GM23338 (cell line): ENCODE measurements at regions not wholly inside any gene's neighbourhood (a gene's known extent, or its start where the extent isn't known, plus 50 kb on each side); places are given as distances from the start of the nearest gene placed in this dataset.

Experiments
- CREB1 ChIP-seq: fragments of 250-450 bp; sonication (Bioruptor Pico); IDR thresholded peaks from 2 replicates; pipeline ENCODE4 v1.5.0; 2020; ENCODE audit warnings: low read depth, mild to moderate bottlenecking, moderate library complexity
- EZH2 ChIP-seq: fragments of 200-600 bp; sonication (generic); IDR thresholded peaks from one replicate; pipeline ENCODE4 v1.8.0; 2017; ENCODE audit warnings: antibody characterized with exemption, mild to moderate bottlenecking, low read depth; ENCODE audit not compliant: unreplicated experiment
- EZH2phosphoT487 ChIP-seq: fragments of 200-600 bp; sonication (generic); IDR thresholded peaks from one replicate; pipeline ENCODE4 v1.8.1; 2018; ENCODE audit warnings: antibody characterized with exemption; ENCODE audit not compliant: unreplicated experiment
- POLR2AphosphoS5 ChIP-seq: IDR thresholded peaks from 2 replicates; pipeline ENCODE4 v1.6.1; 2016; ENCODE audit warnings: antibody characterized with exemption, low read depth
- REST ChIP-seq: IDR thresholded peaks from one replicate; pipeline ENCODE4 v1.6.1; 2018; ENCODE audit warnings: antibody characterized with exemption; ENCODE audit not compliant: unreplicated experiment
- ZNF114 ChIP-seq: fragments of 250-450 bp; sonication (Bioruptor Pico); IDR thresholded peaks from 2 replicates; pipeline ENCODE4 v1.5.0; 2020; ENCODE audit warnings: mild to moderate bottlenecking, moderate library complexity
- TF ChIP-seq, protein P1 (sequence below), 2 experiments: fragments of 200-600 bp in 1 of 2; sonication (generic) in 1 of 2; conservative IDR thresholded peaks; 2 replicates each; pipeline versions ENCODE4 v1.5.1 to v1.6.1; 2016 to 2017; ENCODE audit warnings: antibody characterized with exemption in 2 of 2, low read depth in 2 of 2, mild to moderate bottlenecking in 2 of 2, moderate library complexity in 1 of 2

DNA sequence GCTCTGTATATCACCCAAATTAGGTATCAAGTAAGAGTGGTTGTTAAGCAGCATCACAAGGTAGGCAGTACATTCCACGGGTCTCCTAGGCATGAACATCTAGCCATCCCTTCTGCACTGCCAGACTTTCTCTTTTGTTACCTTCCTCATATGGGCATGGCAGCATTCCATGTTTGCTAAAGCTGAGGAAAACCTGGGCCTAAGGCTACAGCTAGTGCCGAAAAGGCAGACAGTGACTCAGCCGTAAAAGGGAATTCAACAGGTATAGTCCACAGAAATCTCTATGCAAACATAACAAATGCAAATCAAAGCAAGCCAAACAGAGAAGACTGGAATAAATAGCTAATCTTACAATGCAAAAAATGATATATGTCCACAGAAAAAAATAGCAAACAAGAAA, 645.4 kb downstream of the ZBBX start:
- TF ChIP-seq, protein P1, sequence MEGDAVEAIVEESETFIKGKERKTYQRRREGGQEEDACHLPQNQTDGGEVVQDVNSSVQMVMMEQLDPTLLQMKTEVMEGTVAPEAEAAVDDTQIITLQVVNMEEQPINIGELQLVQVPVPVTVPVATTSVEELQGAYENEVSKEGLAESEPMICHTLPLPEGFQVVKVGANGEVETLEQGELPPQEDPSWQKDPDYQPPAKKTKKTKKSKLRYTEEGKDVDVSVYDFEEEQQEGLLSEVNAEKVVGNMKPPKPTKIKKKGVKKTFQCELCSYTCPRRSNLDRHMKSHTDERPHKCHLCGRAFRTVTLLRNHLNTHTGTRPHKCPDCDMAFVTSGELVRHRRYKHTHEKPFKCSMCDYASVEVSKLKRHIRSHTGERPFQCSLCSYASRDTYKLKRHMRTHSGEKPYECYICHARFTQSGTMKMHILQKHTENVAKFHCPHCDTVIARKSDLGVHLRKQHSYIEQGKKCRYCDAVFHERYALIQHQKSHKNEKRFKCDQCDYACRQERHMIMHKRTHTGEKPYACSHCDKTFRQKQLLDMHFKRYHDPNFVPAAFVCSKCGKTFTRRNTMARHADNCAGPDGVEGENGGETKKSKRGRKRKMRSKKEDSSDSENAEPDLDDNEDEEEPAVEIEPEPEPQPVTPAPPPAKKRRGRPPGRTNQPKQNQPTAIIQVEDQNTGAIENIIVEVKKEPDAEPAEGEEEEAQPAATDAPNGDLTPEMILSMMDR (conservative IDR thresholded peaks at IDR 0.05; ENCODE audit: low read depth in 2 of 2), result no peak
- TF ChIP-seq POLR2AphosphoS5 (no peak), EZH2phosphoT487 (no peak), EZH2 (no peak), REST (no peak), CREB1 (CRISPR knock-in tag) (no peak), ZNF114 (CRISPR knock-in tag) (no peak)
